Astrocyte of the spinal cord (primary cell): ENCODE measurements at regions not wholly inside any gene's neighbourhood (a gene's known extent, or its start where the extent isn't known, plus 50 kb on each side); places are given as distances from the start of the nearest gene placed in this dataset.

Experiments used
- DNase-seq: peaks from one replicate; pipeline ENCODE4 v3.0.0; 2011; ENCODE audit warnings: low read depth, low spot score
- H3K4me3 ChIP-seq: 2 replicates; pipeline ENCODE4 v1.5.1; 2011; ENCODE audit warnings: low read depth, mild to moderate bottlenecking, low read length, moderate library complexity
- CTCF ChIP-seq: IDR thresholded peaks from 2 replicates; pipeline ENCODE4 v1.5.1; 2012; ENCODE audit warnings: low read depth, mild to moderate bottlenecking, low read length, inconsistent platforms
- in situ Hi-C: cut with HindIII; loops from 2 replicates; pipeline ENCODE4 v1.10.0; 2017; ENCODE audit warnings: low sequenced_read_pairs

GRCh38 chr1:79667166-79667565 lies 660.6 kb upstream of the ADGRL4 start:
- H3K4me3 ChIP-seq = no peak overlapping the region
- in situ Hi-C loops = no loop called here
- TF ChIP-seq CTCF = no peak
- no peak for DNase-seq

GRCh38 chr1:79663916-79664315 lies 657.4 kb upstream of the ADGRL4 start:
- H3K4me3 ChIP-seq = no peak overlapping the region
- in situ Hi-C loops = no loop called here
- DNase-seq = peak; percentile 7
- no peak for TF ChIP-seq CTCF

GRCh38 chr1:79662596-79662995 lies 656.1 kb upstream of the ADGRL4 start:
- TF ChIP-seq CTCF = no peak
- in situ Hi-C loops = no loop called here
- DNase-seq = no peak
- no peak overlapping the region for H3K4me3 ChIP-seq

DNA sequence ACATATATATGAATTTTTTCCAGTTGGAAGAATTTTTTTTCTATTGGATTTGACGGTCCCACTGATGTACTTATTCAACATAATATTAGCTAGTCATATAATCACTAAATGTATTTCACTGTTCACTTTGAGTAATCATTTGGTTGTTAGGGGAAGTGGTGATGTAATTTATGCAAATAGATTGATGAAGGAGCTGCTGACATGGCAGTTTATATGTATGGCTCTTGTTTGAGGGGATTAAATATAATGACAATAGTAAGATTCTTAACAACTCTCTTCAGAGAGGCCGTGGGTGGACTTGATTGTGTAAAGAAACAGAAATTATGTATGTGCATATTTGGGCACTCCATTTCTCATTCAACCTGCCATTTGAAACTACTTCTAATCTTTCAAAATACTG lies 653.6 kb upstream of the ADGRL4 start:
- in situ Hi-C loops = no loop called here
- no peak for DNase-seq
- no peak overlapping the region for H3K4me3 ChIP-seq
- no peak for TF ChIP-seq CTCF

DNA sequence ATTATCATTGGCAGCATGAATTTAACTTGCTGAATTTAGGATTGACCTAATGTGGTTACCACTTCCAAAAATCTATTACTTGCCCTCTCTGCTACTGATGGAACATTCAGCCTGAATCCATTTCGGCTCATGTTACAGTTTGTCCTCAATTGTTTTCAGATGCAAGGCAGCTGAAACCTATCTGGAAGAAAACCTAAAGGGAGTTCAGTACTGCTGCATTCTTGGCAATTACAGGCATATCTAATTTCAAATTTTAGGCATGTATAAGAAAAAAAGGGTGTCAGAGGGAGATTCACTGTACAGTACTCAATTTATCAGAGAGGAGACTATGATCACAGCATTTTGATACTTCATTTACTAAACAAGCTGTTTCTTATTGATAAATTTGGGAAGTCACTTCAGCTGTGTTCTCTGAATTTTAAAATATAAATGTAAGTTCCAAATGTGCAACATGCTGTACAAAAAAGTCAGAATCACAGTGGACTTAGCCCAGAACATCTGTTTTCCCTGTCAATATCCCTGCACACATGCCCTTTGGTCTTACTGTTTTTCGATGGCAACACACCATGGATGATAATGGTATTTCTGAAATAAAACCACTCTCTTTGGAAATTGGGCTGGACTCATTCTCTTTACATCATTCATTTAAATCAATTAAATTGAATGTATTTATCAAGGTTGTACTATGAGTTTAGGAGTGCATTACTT lies 651.6 kb upstream of the ADGRL4 start:
- no peak for DNase-seq

DNA sequence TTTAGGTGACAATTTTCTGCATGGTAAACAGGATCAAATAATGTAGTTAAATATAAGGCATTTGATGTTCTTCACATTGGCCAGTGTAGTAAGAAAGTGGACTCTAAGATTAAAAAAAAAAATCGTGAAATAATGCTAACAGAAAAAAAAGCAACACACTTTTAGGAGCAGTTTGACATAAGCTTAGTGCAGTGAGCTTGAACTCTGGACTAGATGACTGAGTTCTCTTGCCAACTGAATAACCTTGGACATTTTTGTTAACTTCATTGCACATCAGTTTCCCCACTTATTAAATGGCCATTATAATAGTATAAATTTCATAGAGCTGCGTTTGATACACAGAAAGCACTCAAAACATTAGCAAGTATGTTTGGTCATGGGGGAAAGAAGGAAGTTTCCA lies 649.3 kb upstream of the ADGRL4 start:
- no peak for DNase-seq

More for the DNA sequence above, 651.6 kb upstream of the ADGRL4 start:
- no peak overlapping the region for H3K4me3 ChIP-seq
- no peak for TF ChIP-seq CTCF
- in situ Hi-C loops = no loop called here

More for the DNA sequence above, 649.3 kb upstream of the ADGRL4 start:
- in situ Hi-C loops = no loop called here
- TF ChIP-seq CTCF = no peak
- no peak overlapping the region for H3K4me3 ChIP-seq
